GM19455 (cell line): ENCODE measurements at regions not wholly inside any gene's neighbourhood (a gene's known extent, or its start where the extent isn't known, plus 50 kb on each side); places are given as distances from the start of the nearest gene placed in this dataset.
"Not testable (repeated sequence)": the region's sequence is repeated elsewhere in the genome, so short reads cannot be mapped to it uniquely, and the experiment has no call there.

Experiments used
- ATAC-seq: cut with Tn5 transposase; IDR thresholded peaks from one replicate; pipeline ENCODE4 v1.9.1; 2021; ENCODE audit not compliant: unreplicated experiment

GRCh38 chr6:2324166-2324953, 79.0 kb upstream of the GMDS start:
- no peak for ATAC-seq

- ATAC-seq = not testable (repeated sequence)
These were observed 72.1 kb upstream of the GMDS start for GRCh38 chr6:2317498-2317897.

- no peak for ATAC-seq
These were observed 69.2 kb upstream of the GMDS start for GRCh38 chr6:2314641-2315040.

GRCh38 chr6:2310042-2310441, 64.6 kb upstream of the GMDS start:
- ATAC-seq = no peak

- ATAC-seq = no peak
These were observed 63.7 kb upstream of the GMDS start for GRCh38 chr6:2309122-2309521.

- no peak for ATAC-seq
These were observed 62.4 kb upstream of the GMDS start for GRCh38 chr6:2307799-2308198.

GRCh38 chr6:2305951-2306350, 60.5 kb upstream of the GMDS start:
- ATAC-seq = no peak

- ATAC-seq = not testable (repeated sequence)
These were observed 57.1 kb upstream of the GMDS start for GRCh38 chr6:2302482-2302881.

- no peak for ATAC-seq
These were observed 51.4 kb upstream of the GMDS start for GRCh38 chr6:2296781-2297180.
